ENCODE measurements at regions not wholly inside any gene's neighbourhood (a gene's known extent, or its start where the extent isn't known, plus 50 kb on each side); places are given as distances from the start of the nearest gene placed in this dataset.
"Not testable (repeated sequence)": the region's sequence is repeated elsewhere in the genome, so short reads cannot be mapped to it uniquely, and the experiment has no call there.

GRCh38 chr18:39450958-39451357 lies 1885.4 kb upstream of the CELF4 start:
- Histone ChIP-seq H3K9me3 (ENCODE audit: control insufficient read depth in 2 of 2, low read length in 2 of 2) (no peaks in the 10 kb centered on the region), H3K4me1 (ENCODE audit: control insufficient read depth, insufficient read depth, low read length) (peaks cover 2% of the 10 kb centered on the region), H3K27me3 (ENCODE audit: control insufficient read depth in 1 of 2, insufficient read depth in 2 of 2, low read length in 2 of 2) (no peaks in the 10 kb centered on the region), H3K27ac (ENCODE audit: low read length) (no peak overlapping the region), H3K36me3 (ENCODE audit: control insufficient read depth in 2 of 2, insufficient read depth in 2 of 2, low read length in 2 of 2) (no peaks in the 10 kb centered on the region), H3K4me3 (ENCODE audit: low read length in 2 of 2) (no peak overlapping the region), H3K9ac (ENCODE audit: low read length in 2 of 2) (no peak overlapping the region)

GRCh38 chr18:39449566-39449965 lies 1884.0 kb upstream of the CELF4 start:
- no peak overlapping the region for H3K9ac ChIP-seq (ENCODE audit: low read length in 2 of 2)
- H3K36me3 ChIP-seq (ENCODE audit: control insufficient read depth in 2 of 2, insufficient read depth in 2 of 2, low read length in 2 of 2): no peaks in the 10 kb centered on the region
- no peaks in the 10 kb centered on the region for H3K9me3 ChIP-seq (ENCODE audit: control insufficient read depth in 2 of 2, low read length in 2 of 2)
- H3K4me3 ChIP-seq (ENCODE audit: low read length in 2 of 2): no peak overlapping the region
- H3K27me3 ChIP-seq (ENCODE audit: control insufficient read depth in 1 of 2, insufficient read depth in 2 of 2, low read length in 2 of 2): no peaks in the 10 kb centered on the region
- H3K27ac ChIP-seq (ENCODE audit: low read length): no peak overlapping the region
- H3K4me1 ChIP-seq (ENCODE audit: control insufficient read depth, insufficient read depth, low read length): peaks cover 2% of the 10 kb centered on the region

GRCh38 chr18:39448942-39449341 lies 1883.3 kb upstream of the CELF4 start:
- Histone ChIP-seq H3K27ac (ENCODE audit: low read length) (no peak overlapping the region), H3K27me3 (ENCODE audit: control insufficient read depth in 1 of 2, insufficient read depth in 2 of 2, low read length in 2 of 2) (no peaks in the 10 kb centered on the region), H3K4me3 (ENCODE audit: low read length in 2 of 2) (no peak overlapping the region), H3K9ac (ENCODE audit: low read length in 2 of 2) (no peak overlapping the region), H3K4me1 (ENCODE audit: control insufficient read depth, insufficient read depth, low read length) (peaks cover 2% of the 10 kb centered on the region), H3K9me3 (ENCODE audit: control insufficient read depth in 2 of 2, low read length in 2 of 2) (no peaks in the 10 kb centered on the region), H3K36me3 (ENCODE audit: control insufficient read depth in 2 of 2, insufficient read depth in 2 of 2, low read length in 2 of 2) (no peaks in the 10 kb centered on the region)

GRCh38 chr18:39444957-39445356 lies 1879.4 kb upstream of the CELF4 start:
- H3K9ac ChIP-seq (ENCODE audit: low read length in 2 of 2); H3K9me3 ChIP-seq (ENCODE audit: control insufficient read depth in 2 of 2, low read length in 2 of 2); H3K4me1 ChIP-seq (ENCODE audit: control insufficient read depth, insufficient read depth, low read length); H3K27me3 ChIP-seq (ENCODE audit: control insufficient read depth in 1 of 2, insufficient read depth in 2 of 2, low read length in 2 of 2); H3K4me3 ChIP-seq (ENCODE audit: low read length in 2 of 2); H3K27ac ChIP-seq (ENCODE audit: low read length); H3K36me3 ChIP-seq (ENCODE audit: control insufficient read depth in 2 of 2, insufficient read depth in 2 of 2, low read length in 2 of 2): not testable (repeated sequence)

- H3K4me3 ChIP-seq (ENCODE audit: low read length in 2 of 2): no peak overlapping the region
- H3K9me3 ChIP-seq (ENCODE audit: control insufficient read depth in 2 of 2, low read length in 2 of 2): no peaks in the 10 kb centered on the region
- no peak overlapping the region for H3K9ac ChIP-seq (ENCODE audit: low read length in 2 of 2)
- H3K36me3 ChIP-seq (ENCODE audit: control insufficient read depth in 2 of 2, insufficient read depth in 2 of 2, low read length in 2 of 2): no peaks in the 10 kb centered on the region
- no peaks in the 10 kb centered on the region for H3K4me1 ChIP-seq (ENCODE audit: control insufficient read depth, insufficient read depth, low read length)
- no peaks in the 10 kb centered on the region for H3K27me3 ChIP-seq (ENCODE audit: control insufficient read depth in 1 of 2, insufficient read depth in 2 of 2, low read length in 2 of 2)
- no peak overlapping the region for H3K27ac ChIP-seq (ENCODE audit: low read length)
Measured at GRCh38 chr18:39441648-39442047, 1876.0 kb upstream of the CELF4 start.

GRCh38 chr18:39435996-39436395 lies 1870.4 kb upstream of the CELF4 start:
- H3K36me3 ChIP-seq (ENCODE audit: control insufficient read depth in 2 of 2, insufficient read depth in 2 of 2, low read length in 2 of 2): no peaks in the 10 kb centered on the region
- H3K27me3 ChIP-seq (ENCODE audit: control insufficient read depth in 1 of 2, insufficient read depth in 2 of 2, low read length in 2 of 2): no peaks in the 10 kb centered on the region
- H3K4me3 ChIP-seq (ENCODE audit: low read length in 2 of 2): no peak overlapping the region
- H3K4me1 ChIP-seq (ENCODE audit: control insufficient read depth, insufficient read depth, low read length): peaks cover 2% of the 10 kb centered on the region
- no peak overlapping the region for H3K9ac ChIP-seq (ENCODE audit: low read length in 2 of 2)
- no peaks in the 10 kb centered on the region for H3K9me3 ChIP-seq (ENCODE audit: control insufficient read depth in 2 of 2, low read length in 2 of 2)
- no peak overlapping the region for H3K27ac ChIP-seq (ENCODE audit: low read length)

GRCh38 chr18:39435209-39435608 lies 1869.6 kb upstream of the CELF4 start:
- Histone ChIP-seq H3K27ac (ENCODE audit: low read length) (no peak overlapping the region), H3K9me3 (ENCODE audit: control insufficient read depth in 2 of 2, low read length in 2 of 2) (no peaks in the 10 kb centered on the region), H3K4me3 (ENCODE audit: low read length in 2 of 2) (no peak overlapping the region), H3K36me3 (ENCODE audit: control insufficient read depth in 2 of 2, insufficient read depth in 2 of 2, low read length in 2 of 2) (no peaks in the 10 kb centered on the region), H3K27me3 (ENCODE audit: control insufficient read depth in 1 of 2, insufficient read depth in 2 of 2, low read length in 2 of 2) (no peaks in the 10 kb centered on the region), H3K4me1 (ENCODE audit: control insufficient read depth, insufficient read depth, low read length) (peaks cover 2% of the 10 kb centered on the region), H3K9ac (ENCODE audit: low read length in 2 of 2) (no peak overlapping the region)

GRCh38 chr18:39434223-39434920 lies 1868.8 kb upstream of the CELF4 start:
- Histone ChIP-seq H3K4me3 (ENCODE audit: low read length in 2 of 2) (no peak overlapping the region), H3K9ac (ENCODE audit: low read length in 2 of 2) (no peak overlapping the region), H3K4me1 (ENCODE audit: control insufficient read depth, insufficient read depth, low read length) (peaks cover 2% of the 10 kb centered on the region), H3K36me3 (ENCODE audit: control insufficient read depth in 2 of 2, insufficient read depth in 2 of 2, low read length in 2 of 2) (no peaks in the 10 kb centered on the region), H3K27me3 (ENCODE audit: control insufficient read depth in 1 of 2, insufficient read depth in 2 of 2, low read length in 2 of 2) (no peaks in the 10 kb centered on the region), H3K9me3 (ENCODE audit: control insufficient read depth in 2 of 2, low read length in 2 of 2) (no peaks in the 10 kb centered on the region), H3K27ac (ENCODE audit: low read length) (no peak overlapping the region)

GRCh38 chr18:39425172-39425850 lies 1859.7 kb upstream of the CELF4 start:
- H3K4me3 ChIP-seq (ENCODE audit: low read length in 2 of 2): no peak overlapping the region
- H3K27ac ChIP-seq (ENCODE audit: low read length): no peak overlapping the region
- H3K9me3 ChIP-seq (ENCODE audit: control insufficient read depth in 2 of 2, low read length in 2 of 2): no peaks in the 10 kb centered on the region
- H3K36me3 ChIP-seq (ENCODE audit: control insufficient read depth in 2 of 2, insufficient read depth in 2 of 2, low read length in 2 of 2): no peaks in the 10 kb centered on the region
- no peaks in the 10 kb centered on the region for H3K27me3 ChIP-seq (ENCODE audit: control insufficient read depth in 1 of 2, insufficient read depth in 2 of 2, low read length in 2 of 2)
- H3K4me1 ChIP-seq (ENCODE audit: control insufficient read depth, insufficient read depth, low read length): no peaks in the 10 kb centered on the region
- H3K9ac ChIP-seq (ENCODE audit: low read length in 2 of 2): no peak overlapping the region

GRCh38 chr18:39424261-39424660 lies 1858.7 kb upstream of the CELF4 start:
- Histone ChIP-seq H3K4me1 (ENCODE audit: control insufficient read depth, insufficient read depth, low read length) (no peaks in the 10 kb centered on the region), H3K4me3 (ENCODE audit: low read length in 2 of 2) (no peak overlapping the region), H3K27ac (ENCODE audit: low read length) (no peak overlapping the region), H3K36me3 (ENCODE audit: control insufficient read depth in 2 of 2, insufficient read depth in 2 of 2, low read length in 2 of 2) (no peaks in the 10 kb centered on the region), H3K27me3 (ENCODE audit: control insufficient read depth in 1 of 2, insufficient read depth in 2 of 2, low read length in 2 of 2) (no peaks in the 10 kb centered on the region), H3K9ac (ENCODE audit: low read length in 2 of 2) (no peak overlapping the region), H3K9me3 (ENCODE audit: control insufficient read depth in 2 of 2, low read length in 2 of 2) (no peaks in the 10 kb centered on the region)

GRCh38 chr18:39421276-39421675 lies 1855.7 kb upstream of the CELF4 start:
- Histone ChIP-seq H3K36me3 (ENCODE audit: control insufficient read depth in 2 of 2, insufficient read depth in 2 of 2, low read length in 2 of 2) (no peaks in the 10 kb centered on the region), H3K4me1 (ENCODE audit: control insufficient read depth, insufficient read depth, low read length) (no peaks in the 10 kb centered on the region), H3K9ac (ENCODE audit: low read length in 2 of 2) (no peak overlapping the region), H3K27me3 (ENCODE audit: control insufficient read depth in 1 of 2, insufficient read depth in 2 of 2, low read length in 2 of 2) (no peaks in the 10 kb centered on the region), H3K4me3 (ENCODE audit: low read length in 2 of 2) (no peak overlapping the region), H3K27ac (ENCODE audit: low read length) (no peak overlapping the region), H3K9me3 (ENCODE audit: control insufficient read depth in 2 of 2, low read length in 2 of 2) (no peaks in the 10 kb centered on the region)

Measured in stomach smooth muscle (tissue), 2 donors.